T47D (cell line): ENCODE measurements at regions not wholly inside any gene's neighbourhood (a gene's known extent, or its start where the extent isn't known, plus 50 kb on each side); places are given as distances from the start of the nearest gene placed in this dataset.

ENCODE experiments used
- DNase-seq, 2 experiments: peaks; one replicate each; pipeline versions ENCODE4 v3.0.0 to v3.0.0-alpha.2; 2011 to 2012; ENCODE audit warnings: low read depth in 1 of 2, low spot score in 1 of 2
- JUND ChIP-seq: IDR thresholded peaks from 2 replicates; pipeline ENCODE4 v1.6.1; 2012; ENCODE audit warnings: low read depth
- in situ Hi-C: cut with HindIII; loops from 2 replicates; pipeline ENCODE4 v1.10.0; 2016; ENCODE audit warnings: low sequenced_read_pairs, low pct_unique_long_range_greater_than_20kb

DNA sequence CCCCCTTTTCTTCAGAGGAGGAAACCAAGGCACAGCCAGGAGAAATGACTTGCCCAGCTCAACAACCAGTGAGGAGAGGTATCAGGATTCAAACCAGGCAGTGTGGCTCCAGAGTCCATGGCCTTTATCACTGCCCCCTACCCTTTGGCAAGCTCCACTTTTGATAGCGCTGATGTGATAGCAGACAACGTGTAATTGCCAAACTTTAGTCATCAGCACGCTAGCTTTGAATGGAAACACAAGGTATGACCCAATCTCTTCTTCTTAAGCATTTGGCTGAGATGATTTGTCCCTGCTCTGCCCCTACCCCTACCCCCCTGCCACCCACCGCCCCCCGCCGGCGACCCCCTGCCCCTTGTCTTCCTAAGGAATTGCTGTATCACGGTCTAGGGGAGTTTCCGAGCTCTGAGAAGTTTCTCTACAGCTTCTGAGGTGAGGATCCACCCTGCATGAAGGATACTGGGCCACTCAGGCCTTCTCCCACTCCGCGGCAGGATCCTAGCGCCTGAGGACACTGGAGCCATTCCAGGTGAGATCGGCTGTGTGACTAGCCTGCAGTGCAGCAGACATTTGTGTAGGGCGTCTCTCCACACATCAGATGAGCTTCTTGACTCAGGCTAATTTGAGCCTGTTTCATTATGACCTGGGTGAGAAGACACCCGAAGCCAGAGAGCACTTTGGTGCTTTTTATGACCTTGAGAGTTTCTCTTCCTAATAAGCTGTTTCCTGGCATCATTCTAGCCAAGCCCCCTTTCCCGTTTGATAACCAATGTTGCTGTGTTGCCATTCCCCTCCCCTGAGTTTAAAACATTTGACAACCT lies 75.1 kb upstream of the MAP4K4 start:
- in situ Hi-C loops = no loop called here
- TF ChIP-seq JUND = no peak
- DNase-seq = no peak

DNA sequence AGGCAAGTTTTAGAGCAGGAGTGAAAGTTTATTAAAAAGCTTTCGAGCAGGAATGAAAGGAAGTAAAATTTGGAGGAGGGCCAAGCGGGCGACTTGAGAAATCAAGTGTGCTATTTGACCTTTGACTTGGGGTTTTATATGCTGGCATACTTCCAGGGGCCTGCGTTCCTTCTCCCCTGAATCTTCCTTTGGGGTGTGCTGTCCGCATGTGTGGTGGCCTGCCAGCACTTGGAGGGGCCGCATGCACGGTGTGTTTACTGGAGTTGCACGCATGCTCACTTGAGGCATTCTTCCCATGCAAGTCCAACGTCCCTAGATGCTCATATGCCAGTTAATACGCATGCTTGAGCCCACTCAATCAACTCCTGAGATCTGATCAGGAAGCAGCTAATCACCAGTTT lies 78.3 kb upstream of the MAP4K4 start:
- in situ Hi-C loops = no loop called here
- DNase-seq = no peak
- TF ChIP-seq JUND = no peak

DNA sequence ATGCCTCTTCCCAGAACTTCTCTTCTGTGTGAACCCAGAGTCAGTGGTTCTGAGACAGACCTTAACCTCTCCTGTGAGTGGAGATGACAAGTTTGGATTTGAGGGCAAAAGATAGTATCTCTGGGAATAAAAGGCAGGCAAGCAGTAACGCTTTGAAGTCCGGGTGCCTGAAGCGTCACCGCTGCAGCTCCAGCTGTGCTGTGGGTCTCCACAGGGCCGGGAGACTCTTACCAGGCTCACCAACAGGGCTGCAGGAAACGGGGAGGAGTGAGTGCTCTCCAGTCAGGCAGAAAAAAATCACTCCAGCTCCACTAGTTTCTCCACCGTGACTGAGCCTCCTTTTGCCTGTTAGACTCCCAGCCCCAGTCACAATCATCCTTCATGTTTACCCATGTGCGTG lies 79.7 kb upstream of the MAP4K4 start:
- TF ChIP-seq JUND = no peak
- DNase-seq = no peak
- in situ Hi-C loops = no loop called here

DNA sequence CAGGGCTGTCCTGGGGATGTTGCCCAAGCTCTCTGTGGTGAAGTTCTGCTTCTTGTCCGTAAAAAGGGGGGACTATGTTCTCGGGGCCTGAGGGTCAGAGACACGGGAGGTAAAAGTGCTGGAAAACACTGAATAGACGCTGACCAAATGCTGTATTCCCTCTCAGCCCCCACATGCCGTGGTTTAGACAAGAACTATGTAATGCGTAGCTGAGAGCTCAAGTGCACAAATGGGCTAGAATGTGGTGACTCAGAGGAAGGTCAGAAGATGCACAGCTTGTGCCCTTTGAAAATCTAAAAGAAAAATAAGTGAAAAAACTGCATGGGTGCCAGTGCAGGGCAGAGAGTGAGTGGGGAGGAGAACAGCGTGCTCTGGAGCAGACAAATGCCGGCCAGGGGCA lies 80.3 kb upstream of the MAP4K4 start:
- no peak for DNase-seq
- no peak for TF ChIP-seq JUND
- in situ Hi-C loops = no loop called here

DNA sequence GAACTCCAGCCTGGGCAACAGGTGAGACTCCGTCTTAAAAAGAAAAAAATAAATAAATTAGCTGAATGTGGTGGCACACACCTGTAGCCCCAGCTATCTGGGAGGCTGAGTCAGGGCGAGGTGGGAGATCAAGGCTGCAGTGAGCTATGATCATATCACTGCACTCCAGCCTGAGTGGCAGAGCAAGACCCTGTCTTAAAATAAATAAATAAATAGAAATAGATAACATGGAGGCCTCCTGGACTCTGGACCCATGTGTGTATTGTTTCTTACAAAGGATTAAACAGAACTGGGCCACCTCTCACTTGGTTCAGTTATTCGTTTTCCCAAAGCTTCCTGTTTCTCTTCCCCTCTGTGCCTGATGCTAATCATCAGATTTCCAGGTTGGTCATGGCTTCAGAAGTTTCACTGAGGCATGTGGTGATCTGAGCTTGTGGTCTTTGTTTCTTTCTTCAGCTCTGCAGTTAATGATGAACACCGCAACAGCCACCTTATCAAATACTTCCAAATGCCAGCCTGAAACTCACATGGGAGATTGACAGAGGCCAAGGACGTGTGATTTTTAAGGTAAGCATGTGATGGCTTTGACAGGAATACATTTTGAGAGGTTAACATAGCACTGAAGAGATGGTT lies 83.3 kb upstream of the MAP4K4 start:
- no peak for DNase-seq
- in situ Hi-C loops = no loop called here
- no peak for TF ChIP-seq JUND

DNA sequence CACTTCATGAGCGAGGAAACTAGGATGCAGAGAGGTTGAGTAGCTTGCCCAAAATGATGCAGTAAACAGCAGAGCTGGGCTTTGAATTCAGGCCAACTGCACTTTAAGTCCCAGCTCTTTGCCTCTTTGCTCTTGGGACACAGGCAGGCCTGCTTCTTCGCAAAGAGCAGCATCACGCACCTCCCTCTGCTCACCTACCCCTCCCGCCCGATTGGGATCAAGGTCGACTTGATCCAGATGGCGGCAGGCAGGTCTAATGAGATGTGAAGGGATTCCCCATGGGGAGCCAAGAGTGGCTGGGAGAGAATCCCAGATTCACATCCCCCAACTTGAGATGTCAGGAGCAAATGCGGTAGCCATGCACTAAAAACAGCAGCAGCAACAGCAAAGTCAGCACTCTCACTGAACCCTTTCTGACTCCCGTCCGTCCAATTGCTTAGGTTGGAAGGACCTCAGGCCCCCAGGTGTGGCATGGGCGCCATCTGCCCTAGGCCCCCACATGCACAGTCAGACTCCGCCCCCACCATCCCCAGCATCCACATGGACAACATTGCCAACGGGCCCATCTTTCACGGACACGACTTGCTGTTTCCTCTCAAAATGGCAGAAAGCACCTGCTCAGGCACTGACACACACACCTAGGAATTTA lies 84.3 kb upstream of the MAP4K4 start:
- in situ Hi-C loops = no loop called here
- DNase-seq = no peak
- TF ChIP-seq JUND = no peak

DNA sequence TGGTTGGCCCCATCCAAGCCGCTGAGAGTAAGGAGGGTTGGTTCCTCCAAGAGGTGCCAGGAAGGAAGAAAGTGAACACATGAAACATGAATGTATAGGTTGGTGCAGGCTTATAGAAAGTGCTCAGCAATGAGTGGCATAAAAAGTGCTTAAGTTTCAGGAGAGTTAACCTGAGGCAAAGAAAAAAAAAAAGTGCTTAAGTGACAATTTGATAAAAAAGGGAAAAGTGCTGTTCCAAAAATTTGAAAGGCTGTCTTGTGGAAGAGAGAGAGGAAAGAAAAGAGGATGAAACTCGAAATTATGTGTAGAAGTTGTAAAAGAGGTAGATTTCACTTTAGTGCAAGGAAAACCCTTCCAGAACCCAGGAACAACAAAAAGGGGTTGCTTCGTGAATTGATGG lies 85.5 kb upstream of the MAP4K4 start:
- DNase-seq = no peak
- no peak for TF ChIP-seq JUND
- in situ Hi-C loops = no loop called here

DNA sequence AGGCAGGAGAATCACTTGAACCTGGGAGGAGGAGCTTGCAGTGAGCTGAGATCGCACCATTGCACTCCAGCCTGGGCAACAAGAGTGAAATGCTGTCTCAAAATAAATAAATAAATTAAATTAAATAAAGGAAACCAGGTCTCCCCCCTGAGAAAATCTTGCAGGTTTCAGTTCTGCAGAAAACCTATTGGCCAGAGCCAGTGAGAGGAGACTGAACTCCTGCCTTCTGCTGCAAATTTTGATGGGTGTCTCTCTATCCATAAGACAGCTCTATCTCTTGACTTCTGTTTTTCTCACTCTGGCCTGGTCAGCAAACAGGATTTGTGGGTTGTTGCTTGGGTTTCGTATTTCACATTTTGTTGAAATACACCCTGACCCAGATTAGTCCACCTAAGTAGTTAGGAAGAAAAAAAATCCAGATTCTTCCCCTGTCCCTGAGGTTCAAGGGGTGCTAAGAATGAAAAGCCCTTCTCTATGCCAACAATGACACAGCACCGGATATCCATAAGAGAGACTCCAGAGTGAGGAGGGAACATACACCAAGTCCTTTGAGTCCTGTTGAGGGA lies 86.7 kb upstream of the MAP4K4 start:
- DNase-seq = no peak
- in situ Hi-C loops = no loop called here
- TF ChIP-seq JUND = no peak

DNA sequence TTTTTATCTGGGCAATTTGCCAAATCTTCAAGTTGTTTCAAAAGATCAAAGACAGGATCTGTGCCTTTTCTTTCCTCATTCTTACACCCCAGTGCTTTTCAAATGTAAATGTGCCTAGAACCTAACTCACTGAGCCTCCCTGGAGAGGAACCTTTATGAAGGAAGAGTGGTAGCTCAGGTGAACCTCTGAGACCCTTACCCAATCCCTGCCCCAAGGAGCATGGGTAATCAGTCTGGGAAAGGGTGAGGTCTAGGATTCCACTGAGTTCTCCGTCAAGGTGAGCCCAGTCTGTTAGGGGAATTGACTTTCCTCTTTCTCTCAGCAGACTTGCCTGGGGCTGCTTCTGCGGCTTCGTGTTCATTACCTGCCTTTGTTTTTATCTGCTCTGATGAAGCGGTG lies 88.1 kb upstream of the MAP4K4 start:
- no peak for DNase-seq
- in situ Hi-C loops = no loop called here
- no peak for TF ChIP-seq JUND

DNA sequence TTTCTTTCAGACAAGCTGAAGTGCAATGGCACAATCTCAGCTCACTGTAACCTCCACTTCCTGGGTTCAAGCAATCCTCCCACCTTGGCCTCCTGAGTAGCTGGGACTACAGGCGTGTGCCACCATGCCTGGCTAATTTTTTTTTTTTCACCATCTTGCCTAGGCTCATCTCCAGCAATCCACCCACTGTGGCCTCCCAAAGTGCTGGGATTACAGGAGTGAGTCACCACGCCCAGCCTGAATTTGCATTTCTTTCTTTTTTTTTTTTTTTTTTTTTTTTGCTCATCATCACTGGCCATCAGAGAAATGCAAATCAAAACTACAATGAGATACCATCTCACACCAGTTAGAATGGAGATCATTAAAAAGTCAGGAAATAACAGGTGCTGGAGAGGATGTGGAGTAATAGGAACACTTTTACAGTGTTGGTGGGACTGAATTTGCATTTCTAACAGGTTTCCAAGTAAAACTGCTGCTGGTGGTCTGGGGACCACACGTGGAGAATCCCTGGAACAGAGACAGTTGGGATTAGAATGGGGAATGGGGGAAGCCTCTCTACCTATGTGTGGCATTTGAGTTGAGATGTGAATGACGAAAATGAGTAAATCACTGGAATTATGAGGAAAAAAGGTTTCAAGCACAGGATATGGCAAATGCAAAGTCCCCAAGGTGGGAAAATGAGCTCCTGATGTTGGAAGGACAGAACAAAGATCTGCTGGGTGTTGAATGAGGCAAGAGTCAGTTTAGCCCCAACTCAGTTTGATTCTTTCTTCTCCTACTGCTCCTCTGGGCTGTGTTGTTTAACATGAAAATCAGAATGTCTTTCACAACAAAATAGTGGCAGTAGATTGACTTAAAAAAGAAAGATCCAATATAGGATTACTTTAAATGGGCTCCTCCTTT lies 88.8 kb upstream of the MAP4K4 start:
- no peak for TF ChIP-seq JUND
- DNase-seq = no peak
- in situ Hi-C loops = no loop called here

DNA sequence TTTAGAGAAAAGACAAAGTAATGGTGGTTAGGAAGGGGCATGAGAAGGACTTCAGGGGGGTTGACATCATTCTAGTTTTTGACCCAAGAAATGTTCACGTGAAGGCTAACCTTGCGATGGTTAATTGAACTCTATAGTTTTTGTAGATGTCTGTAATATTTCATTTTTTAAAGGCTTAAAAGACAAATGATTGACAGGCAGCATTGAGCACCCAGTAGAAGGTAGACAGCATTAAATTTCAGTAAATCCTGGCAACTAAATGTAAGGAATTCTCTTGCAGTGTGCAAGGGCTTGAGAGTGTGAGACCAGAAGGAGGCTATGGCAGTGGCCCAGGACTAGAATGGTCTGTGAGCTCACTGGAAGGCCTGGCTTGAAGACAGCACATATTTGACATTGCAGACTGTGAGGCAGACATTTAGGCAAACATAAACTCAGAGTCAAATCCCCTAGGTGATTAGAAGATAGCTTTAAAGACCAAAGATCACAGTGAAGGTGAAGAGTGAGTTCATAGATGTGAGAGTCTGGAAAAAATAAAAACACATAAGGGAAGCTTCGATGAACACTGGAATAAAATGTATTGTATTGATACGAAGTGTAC lies 100.1 kb upstream of the MAP4K4 start:
- DNase-seq = peak in 1 of 2 experiments; percentile 18
- in situ Hi-C loops = no loop called here
- TF ChIP-seq JUND = no peak

DNA sequence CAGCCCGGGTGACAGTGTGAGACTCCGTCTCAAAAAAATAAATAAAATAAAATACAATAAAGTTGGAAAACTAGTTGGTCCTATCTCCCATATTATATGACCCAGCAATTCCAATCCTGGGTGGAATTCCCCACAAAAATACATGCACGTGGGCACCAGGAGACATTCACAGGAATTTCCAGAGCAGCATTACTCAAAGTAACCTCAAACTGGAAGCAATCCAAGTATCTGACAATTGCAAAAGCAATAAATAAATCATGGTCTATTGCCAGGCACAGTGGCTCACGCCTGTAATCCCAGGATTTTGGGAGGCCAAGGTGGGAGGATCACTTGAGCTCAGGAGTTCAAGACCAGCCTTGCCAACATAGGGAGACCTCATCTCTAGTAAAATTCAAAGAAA lies 101.2 kb upstream of the MAP4K4 start:
- peak in 1 of 2 experiments; percentile 28 for DNase-seq
- no peak for TF ChIP-seq JUND

More for the DNA sequence above, 101.2 kb upstream of the MAP4K4 start:
- in situ Hi-C loops = no loop called here
